HG02678 (cell line): ENCODE measurements at regions not wholly inside any gene's neighbourhood (a gene's known extent, or its start where the extent isn't known, plus 50 kb on each side); places are given as distances from the start of the nearest gene placed in this dataset.

Experiments
- ATAC-seq: cut with Tn5 transposase; IDR thresholded peaks from one replicate; pipeline ENCODE4 v1.9.1; 2021; ENCODE audit warnings: mild to moderate bottlenecking, moderate library complexity; ENCODE audit not compliant: unreplicated experiment

- no peak for ATAC-seq
These were observed 546.4 kb upstream of the SALL1 start for GRCh38 chr16:51697454-51697853.

GRCh38 chr16:51696376-51696775 is 545.3 kb upstream of the SALL1 start:
- ATAC-seq = no peak

- no peak for ATAC-seq
These were observed 540.0 kb upstream of the SALL1 start for GRCh38 chr16:51691109-51691508.

- ATAC-seq = no peak
These were observed 534.4 kb upstream of the SALL1 start for GRCh38 chr16:51685498-51685897.

- ATAC-seq = no peak
These were observed 532.8 kb upstream of the SALL1 start for GRCh38 chr16:51683882-51684281.

- ATAC-seq = no peak
These were observed 531.8 kb upstream of the SALL1 start for GRCh38 chr16:51682905-51683304.

- ATAC-seq = no peak
These were observed 523.5 kb upstream of the SALL1 start for GRCh38 chr16:51674615-51675014.

GRCh38 chr16:51670527-51670926 is 519.5 kb upstream of the SALL1 start:
- ATAC-seq = no peak

- no peak for ATAC-seq
These were observed 515.8 kb upstream of the SALL1 start for GRCh38 chr16:51666821-51667220.

- ATAC-seq = no peak
These were observed 515.0 kb upstream of the SALL1 start for GRCh38 chr16:51666074-51666473.

- no peak for ATAC-seq
These were observed 514.4 kb upstream of the SALL1 start for GRCh38 chr16:51665436-51665998.

GRCh38 chr16:51658531-51658930 is 507.5 kb upstream of the SALL1 start:
- ATAC-seq = no peak

GRCh38 chr16:51657848-51658247 is 506.8 kb upstream of the SALL1 start:
- ATAC-seq = no peak

GRCh38 chr16:51655249-51655648 is 504.2 kb upstream of the SALL1 start:
- ATAC-seq = no peak

GRCh38 chr16:51651061-51651466 is 500.0 kb upstream of the SALL1 start:
- ATAC-seq = no peak

GRCh38 chr16:51649631-51650030 is 498.6 kb upstream of the SALL1 start:
- no peak for ATAC-seq

- no peak for ATAC-seq
These were observed 497.5 kb upstream of the SALL1 start for GRCh38 chr16:51648526-51648925.

GRCh38 chr16:51641191-51641765 is 490.2 kb upstream of the SALL1 start:
- no peak for ATAC-seq

- ATAC-seq = no peak
These were observed 489.1 kb upstream of the SALL1 start for GRCh38 chr16:51640196-51640595.

- no peak for ATAC-seq
These were observed 487.5 kb upstream of the SALL1 start for GRCh38 chr16:51638339-51639135.

GRCh38 chr16:51637770-51638094 is 486.7 kb upstream of the SALL1 start:
- no peak for ATAC-seq
